Testis (tissue), 2 donors: ENCODE measurements at regions not wholly inside any gene's neighbourhood (a gene's known extent, or its start where the extent isn't known, plus 50 kb on each side); places are given as distances from the start of the nearest gene placed in this dataset.

Experiments used
- CTCF ChIP-seq, 3 experiments: fragments of 450-650 bp in 2 of 3; fragments of 200-600 bp in 1 of 3; sonication (generic) in 1 of 3; IDR thresholded peaks; one replicate each; pipeline ENCODE4 v1.5.1; 2016 to 2019; ENCODE audit warnings: antibody characterized with exemption in 3 of 3, mild to moderate bottlenecking in 2 of 3, moderate library complexity in 1 of 3
- POLR2A ChIP-seq: fragments of 450-650 bp; IDR thresholded peaks from one replicate; pipeline ENCODE4 v1.6.1; 2017; ENCODE audit warnings: antibody characterized with exemption, mild to moderate bottlenecking, moderate library complexity

DNA sequence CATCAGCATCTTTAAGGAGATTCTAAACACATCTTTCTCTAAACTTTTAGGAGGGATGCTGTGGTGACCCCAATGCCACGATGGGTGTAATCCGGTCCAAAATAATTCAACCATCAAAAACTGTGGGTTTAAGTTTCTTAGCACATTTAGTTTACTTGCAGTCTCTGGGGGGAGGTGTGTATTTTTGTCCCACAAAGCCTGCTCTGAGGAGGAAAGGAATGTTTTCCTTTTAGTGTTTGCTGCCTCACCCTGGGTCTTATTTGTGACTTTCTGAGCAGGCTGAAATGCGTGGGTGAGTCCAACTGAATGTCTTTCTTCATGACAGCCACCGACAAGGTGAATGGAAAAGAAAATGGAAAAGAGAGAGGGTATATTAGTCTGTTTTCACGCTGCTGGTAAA, 1324.7 kb downstream of the AACS start:
- TF ChIP-seq CTCF (IDR thresholded peaks at IDR 0.05) (no peak), POLR2A (no peak)
